HG02571 (cell line): ENCODE measurements at regions not wholly inside any gene's neighbourhood (a gene's known extent, or its start where the extent isn't known, plus 50 kb on each side); places are given as distances from the start of the nearest gene placed in this dataset.
A peak's percentile ranks its signal among the peaks of the same experiment; 100 is the strongest.
"Not testable (repeated sequence)": the region's sequence is repeated elsewhere in the genome, so short reads cannot be mapped to it uniquely, and the experiment has no call there.

Source experiments
- ATAC-seq: cut with Tn5 transposase; IDR thresholded peaks from one replicate; pipeline ENCODE4 v1.9.1; 2021; ENCODE audit warnings: mild to moderate bottlenecking, moderate library complexity; ENCODE audit not compliant: unreplicated experiment

- no peak for ATAC-seq
These were observed 197.0 kb downstream of the FAM181B start for GRCh38 chr11:82536706-82537105.

- ATAC-seq: no peak
These were observed 199.9 kb downstream of the FAM181B start for GRCh38 chr11:82533628-82534327.

GRCh38 chr11:82529936-82530335 lies 203.7 kb downstream of the FAM181B start:
- no peak for ATAC-seq

GRCh38 chr11:82527081-82527584 lies 206.5 kb downstream of the FAM181B start:
- no peak for ATAC-seq

- no peak for ATAC-seq
These were observed 210.5 kb downstream of the FAM181B start for GRCh38 chr11:82523141-82523540.

- ATAC-seq: no peak
These were observed 212.2 kb downstream of the FAM181B start for GRCh38 chr11:82521427-82521826.

GRCh38 chr11:82507288-82507687 lies 226.4 kb downstream of the FAM181B start:
- no peak for ATAC-seq

- ATAC-seq: no peak
These were observed 228.3 kb downstream of the FAM181B start for GRCh38 chr11:82505379-82505778.

DNA sequence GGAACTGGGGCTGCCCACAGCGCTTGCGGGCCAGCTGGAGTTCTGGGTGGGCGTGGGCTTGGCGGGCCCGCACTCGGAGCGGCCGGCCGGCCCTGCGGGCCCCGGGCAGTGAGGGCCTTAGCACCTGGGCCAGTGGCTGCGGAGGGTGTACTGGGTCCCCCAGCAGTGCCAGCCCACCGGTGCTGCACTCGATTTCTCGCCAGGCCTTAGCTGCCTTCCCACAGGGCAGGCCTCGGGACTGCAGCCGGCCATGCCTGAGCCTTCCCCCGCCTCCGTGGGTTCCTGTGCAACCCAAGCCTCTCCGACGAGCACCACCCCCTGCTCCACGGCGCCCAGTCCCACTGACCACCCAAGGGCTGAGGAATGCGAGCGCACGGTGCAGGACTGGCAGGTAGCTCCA lies 232.5 kb downstream of the FAM181B start:
- ATAC-seq: not testable (repeated sequence)

- peak; percentile 59 for ATAC-seq
These were observed 238.7 kb downstream of the FAM181B start for GRCh38 chr11:82494988-82495432.

DNA sequence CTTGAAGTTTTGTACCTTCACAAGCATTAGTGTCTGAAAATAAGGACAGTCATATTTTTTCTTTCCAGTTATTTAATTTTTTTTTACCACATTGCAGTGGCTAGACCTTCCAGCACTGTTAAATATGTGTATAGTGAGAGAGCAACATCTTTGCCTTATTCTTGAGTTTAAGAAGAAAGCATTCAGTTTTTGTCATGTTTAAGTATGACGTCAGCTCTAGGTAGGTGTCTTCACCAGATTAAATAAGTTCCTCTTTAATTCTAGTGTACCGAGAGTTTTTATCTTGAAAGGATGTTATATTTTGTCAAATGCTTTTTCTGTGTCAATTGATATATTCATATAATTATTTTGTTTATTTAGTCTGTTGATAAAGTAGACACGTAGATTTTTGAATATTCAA lies 258.8 kb downstream of the FAM181B start:
- ATAC-seq: no peak

DNA sequence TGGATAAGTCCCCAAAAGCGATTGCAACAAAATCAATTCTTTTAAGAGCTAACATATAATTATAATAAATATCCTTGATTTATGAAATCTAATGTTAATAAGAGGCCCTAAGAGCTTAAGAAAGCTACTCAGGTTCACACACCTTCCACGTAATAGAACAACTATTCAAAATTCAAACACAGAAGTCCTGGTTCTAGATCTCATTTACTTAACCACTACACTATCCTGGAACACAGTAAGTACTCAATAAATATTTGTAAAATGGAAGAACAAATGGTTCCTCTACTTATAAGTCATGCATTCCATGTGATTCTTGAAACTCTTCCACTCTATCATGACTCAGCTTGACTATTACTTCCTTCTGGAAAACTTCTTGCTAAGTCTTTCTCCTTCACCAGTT lies 268.2 kb downstream of the FAM181B start:
- no peak for ATAC-seq

DNA sequence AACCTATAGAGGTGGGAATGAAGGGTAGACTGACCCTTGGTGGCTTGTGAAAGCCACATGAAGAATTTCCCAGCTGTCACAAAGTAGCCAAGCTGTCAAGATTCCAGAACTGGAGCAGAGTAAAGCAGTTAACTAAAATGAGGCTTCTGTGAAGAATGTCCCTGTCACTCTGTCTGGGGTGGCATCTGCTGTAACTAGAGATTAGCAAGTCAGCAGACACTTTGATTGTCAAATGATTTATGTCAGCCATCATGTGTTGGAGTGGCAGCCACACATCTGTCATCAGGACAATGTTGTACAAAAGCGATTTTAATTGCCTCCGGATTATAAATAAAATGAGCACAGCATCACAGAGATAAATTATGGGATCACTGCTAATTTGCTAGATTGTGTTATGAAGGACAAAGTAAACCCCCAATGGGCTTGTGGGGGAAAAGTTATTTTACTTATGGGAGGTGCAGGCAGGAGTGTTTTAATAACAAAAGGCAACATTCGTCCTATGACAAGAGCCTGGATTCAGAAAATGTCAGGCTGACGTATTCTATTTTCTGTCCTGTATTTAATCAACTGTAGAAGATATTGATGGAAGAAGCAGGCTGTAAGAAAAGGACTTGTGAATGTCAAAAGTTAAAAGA lies 270.9 kb downstream of the FAM181B start:
- ATAC-seq: no peak

- no peak for ATAC-seq
These were observed 274.9 kb downstream of the FAM181B start for GRCh38 chr11:82458761-82459160.

DNA sequence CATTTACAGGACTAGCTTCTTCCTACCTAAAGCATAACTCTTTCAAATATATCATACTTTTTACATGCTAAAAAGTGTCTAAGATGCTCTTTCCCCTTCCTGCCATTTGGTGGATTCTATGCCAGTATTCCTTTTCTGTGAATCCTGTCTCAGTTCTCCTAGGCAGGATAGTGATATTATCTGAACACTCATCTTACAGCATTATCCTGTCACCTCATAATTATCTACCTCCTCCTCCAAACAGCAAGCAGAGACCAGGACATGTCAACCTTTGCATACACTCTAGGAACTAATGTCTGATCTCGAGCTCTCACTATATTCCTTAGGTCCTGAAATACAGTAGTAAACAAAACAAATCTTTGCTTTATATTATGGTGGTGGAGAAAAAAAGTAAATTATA lies 275.5 kb downstream of the FAM181B start:
- no peak for ATAC-seq

- ATAC-seq: no peak
These were observed 282.7 kb downstream of the FAM181B start for GRCh38 chr11:82450996-82451395.

DNA sequence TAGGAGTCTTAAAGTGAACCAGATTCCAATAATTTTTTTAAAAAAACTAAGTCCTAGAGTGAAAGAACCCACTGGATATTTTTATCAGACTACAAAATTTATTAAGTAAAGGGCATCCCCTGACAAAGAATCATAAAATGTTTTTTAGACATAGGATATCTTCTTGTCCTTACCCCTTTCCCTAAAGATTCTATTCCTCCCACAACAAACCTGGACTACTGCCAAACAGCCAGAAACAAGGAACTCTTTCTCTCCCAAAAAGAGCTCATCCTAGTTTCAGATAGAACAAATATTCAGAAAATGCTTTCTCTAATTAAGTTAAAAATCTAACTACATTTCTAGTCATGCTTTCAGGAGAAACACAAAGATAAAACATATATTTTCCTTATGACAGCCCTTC lies 327.1 kb downstream of the FAM181B start:
- ATAC-seq: no peak

DNA sequence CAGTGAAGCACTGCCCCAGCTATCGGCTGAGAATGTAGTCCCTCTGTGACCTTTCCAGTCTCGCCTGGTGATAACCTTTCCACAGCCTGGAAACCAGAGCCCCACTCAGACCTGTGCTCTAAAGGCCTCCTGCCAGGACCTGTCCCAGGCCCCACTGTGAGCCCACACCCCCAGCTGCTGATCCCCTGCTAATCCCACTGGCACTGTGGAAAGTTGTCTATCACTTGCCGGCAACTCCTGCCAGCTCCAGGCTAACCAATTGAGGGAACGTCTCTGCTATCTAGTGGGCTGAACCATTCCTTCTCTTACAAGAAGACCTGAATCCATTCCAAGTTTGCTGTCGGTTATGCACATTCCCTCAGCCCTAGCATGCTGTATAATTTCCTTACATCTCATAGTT lies 328.2 kb downstream of the FAM181B start:
- ATAC-seq: no peak

- no peak for ATAC-seq
These were observed 328.7 kb downstream of the FAM181B start for GRCh38 chr11:82404981-82405380.

GRCh38 chr11:82403640-82404305 lies 329.9 kb downstream of the FAM181B start:
- ATAC-seq: no peak

GRCh38 chr11:82398300-82398815 lies 335.3 kb downstream of the FAM181B start:
- no peak for ATAC-seq

- ATAC-seq: not testable (repeated sequence)
These were observed 337.0 kb downstream of the FAM181B start for GRCh38 chr11:82396639-82397038.
